ENCODE measurements at regions not wholly inside any gene's neighbourhood (a gene's known extent, or its start where the extent isn't known, plus 50 kb on each side); places are given as distances from the start of the nearest gene placed in this dataset.
"Not testable (repeated sequence)": the region's sequence is repeated elsewhere in the genome, so short reads cannot be mapped to it uniquely, and the experiment has no call there.

DNA sequence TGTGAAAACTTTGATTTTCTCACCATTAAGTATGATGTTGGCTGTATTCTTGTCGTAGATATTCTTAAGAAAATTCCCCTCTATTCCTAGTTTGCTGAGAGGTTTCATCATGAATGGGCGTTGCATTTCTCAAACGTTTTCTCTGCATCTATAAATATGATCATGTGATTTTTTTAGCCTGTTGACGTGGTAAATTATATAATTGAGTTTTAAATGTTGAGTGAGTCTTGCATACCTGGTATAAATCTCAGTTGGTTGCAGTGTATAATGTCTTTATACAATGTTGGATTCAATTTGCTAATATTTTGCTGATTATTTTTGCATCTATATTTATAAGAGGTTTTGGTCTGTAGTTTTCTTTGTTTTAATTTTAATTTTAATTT lies 405.9 kb upstream of the MIS18BP1 start:
- TF ChIP-seq ZFX (IDR thresholded peaks at IDR 0.05; ENCODE audit: borderline replicate concordance) = no peak
- TF ChIP-seq, protein P1, sequence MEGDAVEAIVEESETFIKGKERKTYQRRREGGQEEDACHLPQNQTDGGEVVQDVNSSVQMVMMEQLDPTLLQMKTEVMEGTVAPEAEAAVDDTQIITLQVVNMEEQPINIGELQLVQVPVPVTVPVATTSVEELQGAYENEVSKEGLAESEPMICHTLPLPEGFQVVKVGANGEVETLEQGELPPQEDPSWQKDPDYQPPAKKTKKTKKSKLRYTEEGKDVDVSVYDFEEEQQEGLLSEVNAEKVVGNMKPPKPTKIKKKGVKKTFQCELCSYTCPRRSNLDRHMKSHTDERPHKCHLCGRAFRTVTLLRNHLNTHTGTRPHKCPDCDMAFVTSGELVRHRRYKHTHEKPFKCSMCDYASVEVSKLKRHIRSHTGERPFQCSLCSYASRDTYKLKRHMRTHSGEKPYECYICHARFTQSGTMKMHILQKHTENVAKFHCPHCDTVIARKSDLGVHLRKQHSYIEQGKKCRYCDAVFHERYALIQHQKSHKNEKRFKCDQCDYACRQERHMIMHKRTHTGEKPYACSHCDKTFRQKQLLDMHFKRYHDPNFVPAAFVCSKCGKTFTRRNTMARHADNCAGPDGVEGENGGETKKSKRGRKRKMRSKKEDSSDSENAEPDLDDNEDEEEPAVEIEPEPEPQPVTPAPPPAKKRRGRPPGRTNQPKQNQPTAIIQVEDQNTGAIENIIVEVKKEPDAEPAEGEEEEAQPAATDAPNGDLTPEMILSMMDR (IDR thresholded peaks at IDR 0.05) = no peak

DNA sequence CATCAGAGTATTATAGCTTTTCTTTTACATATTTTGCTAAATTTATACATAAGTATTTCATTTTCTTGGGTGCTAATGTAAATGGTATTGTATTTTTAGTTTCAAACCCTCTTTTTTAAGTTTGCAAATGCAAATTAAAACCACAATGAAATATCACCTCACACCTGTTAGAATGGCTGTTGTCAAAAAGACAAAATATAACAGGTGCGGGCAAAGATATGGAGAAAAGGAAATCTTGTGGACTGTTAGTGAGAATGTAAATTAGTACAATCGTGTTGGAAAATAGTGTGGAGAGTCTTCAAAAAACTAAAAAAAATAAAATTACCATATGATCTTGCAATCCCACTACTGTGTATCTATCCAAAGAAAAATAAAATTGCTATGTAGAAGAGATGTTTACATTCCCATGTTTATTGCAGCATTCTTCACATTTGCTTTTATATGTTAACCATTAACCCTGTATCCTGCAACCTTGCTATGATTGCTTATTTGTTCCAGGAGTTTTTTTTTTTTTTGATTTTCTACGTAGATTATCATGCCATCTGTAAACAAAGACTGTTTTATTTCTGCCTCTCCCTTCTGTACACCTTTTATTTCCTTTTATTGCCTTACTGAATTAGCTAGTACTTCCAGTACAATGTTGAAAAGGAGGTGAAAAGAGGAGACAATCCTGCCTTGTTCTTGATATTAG lies 405.4 kb upstream of the MIS18BP1 start:
- peak overlapping the region; percentile 91 for H3K27ac ChIP-seq
- TF ChIP-seq ZFX (IDR thresholded peaks at IDR 0.05; ENCODE audit: borderline replicate concordance) = no peak
- TF ChIP-seq, protein P1 (IDR thresholded peaks at IDR 0.05) = no peak

More for the DNA sequence above, 405.9 kb upstream of the MIS18BP1 start:
- H3K27ac ChIP-seq = peak overlapping the region; percentile 91

DNA sequence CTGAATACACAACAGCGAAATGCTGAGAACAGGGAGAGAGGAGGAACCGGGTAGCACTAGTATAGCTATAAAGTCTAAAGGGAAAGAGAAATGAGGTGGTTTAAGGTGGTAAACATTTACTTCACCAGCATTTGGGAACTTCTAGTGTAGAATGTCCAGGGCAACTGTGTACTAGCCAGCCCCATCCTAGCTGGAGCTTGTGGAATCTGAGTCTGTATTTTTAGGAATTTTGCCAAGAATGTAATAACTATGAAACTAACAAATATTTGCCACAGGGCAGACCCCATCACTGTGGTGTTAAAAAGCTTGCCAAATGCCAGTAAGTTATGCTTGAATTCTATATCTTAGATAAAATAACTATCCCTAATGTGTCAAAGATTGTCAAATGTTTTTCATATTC lies 398.9 kb upstream of the MIS18BP1 start:
- H3K27ac ChIP-seq = peak overlapping the region; percentile 28; the same call in 1 of the 2 replicates
- TF ChIP-seq, protein P1 (IDR thresholded peaks at IDR 0.05) = no peak

DNA sequence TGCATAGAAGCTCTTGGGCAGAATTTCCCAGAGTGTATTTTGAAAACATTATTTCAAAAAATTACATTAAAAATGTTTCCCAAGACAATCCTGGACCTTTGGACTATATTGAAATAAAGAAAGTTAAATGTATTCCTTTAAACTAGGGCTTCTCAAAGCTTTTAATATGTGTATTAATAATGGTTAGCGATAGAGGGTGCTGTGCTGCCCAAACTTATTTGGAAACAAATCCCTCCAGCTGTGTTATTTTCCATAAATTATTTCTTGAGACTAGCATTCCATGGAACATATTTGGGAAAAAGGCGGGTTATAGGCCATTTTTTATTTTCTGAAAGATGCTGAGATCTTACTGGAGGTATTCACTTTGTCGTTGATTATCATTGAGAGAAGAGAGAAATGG lies 397.8 kb upstream of the MIS18BP1 start:
- TF ChIP-seq ZFX (IDR thresholded peaks at IDR 0.05; ENCODE audit: borderline replicate concordance) = no peak
- TF ChIP-seq, protein P1 (IDR thresholded peaks at IDR 0.05) = no peak
- no peak overlapping the region for H3K27ac ChIP-seq

DNA sequence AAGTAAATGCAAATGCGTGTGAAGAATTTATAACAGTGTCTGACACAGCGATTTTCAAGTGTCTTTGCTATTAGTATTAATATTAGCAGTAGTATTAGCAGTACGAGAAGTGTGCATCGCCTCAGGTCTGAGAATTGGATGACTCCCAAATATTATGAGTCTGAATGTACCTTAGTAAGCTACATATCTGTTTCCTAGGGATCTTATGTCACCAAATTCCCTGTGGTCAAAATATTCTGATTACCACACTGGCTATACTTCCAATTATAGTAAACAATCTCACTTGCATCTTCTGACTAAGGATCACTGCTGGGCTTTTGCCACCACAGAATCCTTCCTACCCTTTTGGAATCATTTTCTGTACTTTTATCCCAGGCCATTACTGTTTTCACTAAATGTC lies 396.0 kb upstream of the MIS18BP1 start:
- no peak overlapping the region for H3K27ac ChIP-seq
- TF ChIP-seq, protein P1 (IDR thresholded peaks at IDR 0.05) = no peak
- TF ChIP-seq ZFX (IDR thresholded peaks at IDR 0.05; ENCODE audit: borderline replicate concordance) = no peak

DNA sequence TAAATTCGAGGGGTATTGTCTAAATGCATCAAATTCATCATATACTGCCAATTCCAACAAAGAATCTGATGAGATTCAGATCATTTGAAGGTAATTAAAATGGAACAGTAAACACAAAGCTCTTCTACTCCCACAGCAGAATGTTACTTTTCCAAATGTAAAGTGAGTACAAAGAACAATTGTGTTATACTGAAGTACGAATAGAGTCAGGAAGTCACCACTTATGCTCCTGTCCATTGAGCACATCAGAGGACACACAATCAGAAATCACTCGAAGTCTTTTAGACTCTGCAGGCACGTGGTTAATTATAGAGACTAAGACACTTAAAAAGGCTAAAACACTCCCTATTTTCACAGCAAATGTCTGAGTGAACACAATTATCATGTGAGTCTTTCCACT lies 388.5 kb upstream of the MIS18BP1 start:
- H3K27ac ChIP-seq = no peak overlapping the region
- TF ChIP-seq ZFX (IDR thresholded peaks at IDR 0.05; ENCODE audit: borderline replicate concordance) = no peak
- TF ChIP-seq, protein P1 (IDR thresholded peaks at IDR 0.05) = no peak

DNA sequence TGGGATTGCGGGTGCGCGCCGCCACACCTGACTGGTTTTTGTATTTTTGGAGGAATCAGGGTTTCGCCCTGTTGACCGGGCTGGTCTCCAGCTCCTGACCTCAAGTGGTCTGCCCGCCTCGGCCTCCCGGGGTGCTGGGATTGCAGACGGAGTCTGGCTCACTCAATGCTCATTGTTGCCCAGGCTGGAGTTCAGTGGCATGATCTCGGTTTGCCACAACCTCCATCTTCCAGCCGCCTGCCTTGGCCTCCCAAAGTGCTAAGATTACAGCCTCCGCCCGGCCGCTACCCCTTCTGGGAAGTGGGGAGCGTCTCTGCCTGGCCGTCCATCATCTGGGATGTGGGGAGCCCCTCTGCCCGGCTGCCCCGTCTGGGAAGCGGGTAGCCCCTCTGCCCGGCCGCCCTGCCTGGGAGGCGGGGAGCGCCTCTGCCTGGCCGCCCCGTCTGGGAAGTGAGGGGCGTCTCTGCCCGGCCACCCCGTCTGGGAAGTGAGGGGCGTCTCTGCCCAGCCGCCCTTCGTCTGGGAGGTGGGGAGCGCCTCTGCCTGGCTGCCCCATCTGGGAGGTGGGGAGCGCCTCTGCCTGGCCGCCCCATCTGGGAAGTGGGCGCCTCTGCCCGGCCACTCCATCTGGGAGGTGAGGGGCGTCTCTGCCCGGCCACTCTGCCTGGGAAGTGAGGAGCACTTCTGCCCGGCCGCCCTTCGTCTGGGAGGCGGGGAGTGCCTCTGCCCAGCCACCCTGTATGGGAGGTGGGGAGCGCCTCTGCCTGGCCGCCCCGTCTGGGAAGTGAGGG lies 381.8 kb upstream of the MIS18BP1 start:
- not testable (repeated sequence) for H3K27ac ChIP-seq

All from 22Rv1 (cell line).